Muscle of back (tissue), 3 donors: ENCODE measurements at regions not wholly inside any gene's neighbourhood (a gene's known extent, or its start where the extent isn't known, plus 50 kb on each side); places are given as distances from the start of the nearest gene placed in this dataset.

ENCODE experiments used
- DNase-seq, 3 donors: peaks; one replicate each; pipeline versions ENCODE4 v3.0.0 to v3.0.0-alpha.2; 2013

- no peak for DNase-seq
These were observed 136.4 kb downstream of the KIF26A start for GRCh38 chr14:104274806-104275205.

- DNase-seq, result no peak
These were observed 139.2 kb downstream of the KIF26A start for GRCh38 chr14:104277416-104278213.

- DNase-seq, result no peak
These were observed 139.8 kb downstream of the KIF26A start for GRCh38 chr14:104278214-104278534.

- DNase-seq, result no peak
These were observed 141.9 kb downstream of the KIF26A start for GRCh38 chr14:104280085-104280901.

GRCh38 chr14:104280902-104281767 is 142.7 kb downstream of the KIF26A start:
- no peak for DNase-seq

GRCh38 chr14:104281768-104282301 is 143.4 kb downstream of the KIF26A start:
- no peak for DNase-seq

GRCh38 chr14:104282332-104283196 is 144.2 kb downstream of the KIF26A start:
- no peak for DNase-seq

GRCh38 chr14:104283197-104284106 is 145.1 kb downstream of the KIF26A start:
- no peak for DNase-seq

- no peak for DNase-seq
These were observed 145.8 kb downstream of the KIF26A start for GRCh38 chr14:104284107-104284592.

- DNase-seq, result no peak
These were observed 146.5 kb downstream of the KIF26A start for GRCh38 chr14:104284636-104285507.

- no peak for DNase-seq
These were observed 147.1 kb downstream of the KIF26A start for GRCh38 chr14:104285508-104285840.

- no peak for DNase-seq
These were observed 147.7 kb downstream of the KIF26A start for GRCh38 chr14:104286086-104286485.

GRCh38 chr14:104286496-104286895 is 148.1 kb downstream of the KIF26A start:
- DNase-seq, result no peak

- no peak for DNase-seq
These were observed 149.1 kb downstream of the KIF26A start for GRCh38 chr14:104287301-104288009.

- DNase-seq, result no peak
These were observed 149.9 kb downstream of the KIF26A start for GRCh38 chr14:104288272-104288671.

- DNase-seq, result no peak
These were observed 151.1 kb downstream of the KIF26A start for GRCh38 chr14:104289507-104289906.

- DNase-seq, result no peak
These were observed 151.8 kb downstream of the KIF26A start for GRCh38 chr14:104290058-104290667.

GRCh38 chr14:104290756-104291122 is 152.4 kb downstream of the KIF26A start:
- DNase-seq, result no peak
